K562 (cell line): ENCODE measurements at regions not wholly inside any gene's neighbourhood (a gene's known extent, or its start where the extent isn't known, plus 50 kb on each side); places are given as distances from the start of the nearest gene placed in this dataset.

Experiments used
- ATAC-seq: fragments of 200-7000 bp; cut with Tn5 transposase; 3 replicates; pipeline ENCODE4 v1.9.1; 2020; ENCODE audit warnings: moderate library complexity
- BruUV-seq: library from RNA; stranded (reverse); fragments of 400-500 nt; replicated peaks from 2 replicates; lab custom pipeline; 2021; lab: Mats Ljungman, UMichigan
- CTCF ChIA-PET: fragments of 300-600 bp; formaldehyde crosslinking; extraction: SDS; loops from one replicate; lab custom pipeline; 2021; ENCODE audit warnings: low intra/inter-chr PET ratio; lab: Yijun Ruan, JAX
- POLR2A ChIA-PET: fragments of 300-600, 350-650 bp; sonication (Branson Sonifier 250); formaldehyde crosslinking; extraction: SDS; loops from one replicate; lab custom pipeline; 2021; ENCODE audit warnings: antibody characterized with exemption, inconsistent platforms; lab: Yijun Ruan, JAX
- DNase-seq, 4 experiments: peaks; one replicate each; pipeline versions ENCODE4 v3.0.0 to v3.0.0-alpha.2; 2011 to 2018; ENCODE audit warnings: low spot score in 3 of 4, mixed read lengths in 3 of 4; ENCODE audit errors: extremely low read depth in 1 of 4
- FAIRE-seq: peaks from 2 replicates; lab custom pipeline; 2011; peaks lifted over from hg19 to GRCh38; lab: Jason Lieb, UNC
- H2AFZ ChIP-seq: 2 replicates; pipeline ENCODE4 v1.6.0; 2011; ENCODE audit warnings: low read depth, low read length, control low read depth, inconsistent platforms
- H3K27ac ChIP-seq: fragments of 200-600 bp; 3 replicates; pipeline ENCODE4 v1.8.0; 2011; ENCODE audit warnings: low read depth, mild to moderate bottlenecking, control low read depth, inconsistent platforms, low read length, moderate library complexity, mixed read lengths; ENCODE audit errors: extremely low read depth
- H3K27me3 ChIP-seq, 2 experiments: fragments of 300-600 bp in 1 of 2; 2 replicates in 1 of 2; 3 replicates in 1 of 2; pipeline versions ENCODE4 v1.6.0 to v1.8.0; 2011; ENCODE audit warnings: inconsistent platforms in 2 of 2, low read length in 2 of 2, mild to moderate bottlenecking in 1 of 2, mixed read lengths in 1 of 2, moderate library complexity in 1 of 2; ENCODE audit not compliant: control insufficient read depth in 2 of 2, insufficient read depth in 2 of 2
- H3K36me3 ChIP-seq: fragments of 300-600 bp; 3 replicates; pipeline ENCODE4 v1.8.0; 2011; ENCODE audit warnings: mild to moderate bottlenecking, low read length, inconsistent platforms; ENCODE audit not compliant: control insufficient read depth, insufficient read depth
- H3K4me1 ChIP-seq, 2 experiments: fragments of 200-600 bp in 1 of 2; replicated peaks in 1 of 2; 2 replicates in 1 of 2; 3 replicates in 1 of 2; pipeline versions ENCODE4 v1.5.1 to v1.8.0; 2011; ENCODE audit warnings: inconsistent platforms in 2 of 2, low read length in 2 of 2, mild to moderate bottlenecking in 1 of 2, mixed read lengths in 1 of 2, moderate library complexity in 1 of 2; ENCODE audit not compliant: control insufficient read depth in 2 of 2, insufficient read depth in 2 of 2
- H3K4me2 ChIP-seq: 2 replicates; pipeline ENCODE4 v1.6.1; 2011; ENCODE audit warnings: low read length, control low read depth, inconsistent platforms, mixed read lengths; ENCODE audit not compliant: insufficient read depth
- H3K4me3 ChIP-seq: fragments of 200-600 bp; sonication (generic), shearing (Covaris generic); 2 replicates; pipeline ENCODE4 v1.5.1; 2016; ENCODE audit warnings: control low read depth, inconsistent platforms
- H3K79me2 ChIP-seq: fragments of 200-600 bp; 3 replicates; pipeline ENCODE4 v1.8.0; 2011; ENCODE audit warnings: low read length, inconsistent platforms; ENCODE audit not compliant: control insufficient read depth, insufficient read depth
- H3K9ac ChIP-seq, 2 experiments: 2 replicates each; pipeline versions ENCODE4 v1.6.0 to v1.6.1; 2011; ENCODE audit warnings: low read depth in 2 of 2, low read length in 2 of 2, control low read depth in 1 of 2, inconsistent platforms in 1 of 2, mild to moderate bottlenecking in 1 of 2, mixed read lengths in 1 of 2; ENCODE audit not compliant: insufficient read depth in 1 of 2
- H3K9me1 ChIP-seq: one replicate; pipeline ENCODE4 v1.6.0; 2011; ENCODE audit warnings: inconsistent platforms, mild to moderate bottlenecking, low read length, moderate library complexity; ENCODE audit not compliant: control insufficient read depth, insufficient read depth
- H3K9me3 ChIP-seq: replicated peaks from 2 replicates; pipeline ENCODE4 v1.5.1; 2011; ENCODE audit warnings: low read depth, low read length, inconsistent platforms; ENCODE audit not compliant: control insufficient read depth, insufficient read depth
- H4K20me1 ChIP-seq: replicated peaks from 2 replicates; pipeline ENCODE4 v1.6.1; 2011; ENCODE audit warnings: low read length, inconsistent platforms, mixed read lengths; ENCODE audit not compliant: control insufficient read depth, insufficient read depth
- DNMT1 ChIP-seq: fragments of 450-650 bp; IDR thresholded peaks from 2 replicates; pipeline ENCODE4 v1.6.1; 2016; ENCODE audit warnings: antibody characterized with exemption, mild to moderate bottlenecking
- FOXP1 ChIP-seq: sonication (generic); formaldehyde crosslinking; IDR thresholded peaks from 2 replicates; pipeline ENCODE4 v1.8.0; 2022; ENCODE audit warnings: mild to moderate bottlenecking, missing genetic modification reagents
- PBX2 ChIP-seq, 2 experiments: IDR thresholded peaks in 1 of 2; conservative IDR thresholded peaks in 1 of 2; 2 replicates each; pipeline ENCODE4 v1.6.1; 2016; ENCODE audit warnings: low read depth in 2 of 2, mild to moderate bottlenecking in 1 of 2, missing compliant biosample characterization in 1 of 2, missing genetic modification characterization in 1 of 2, moderate library complexity in 1 of 2
- TCF7L2 ChIP-seq: fragments of 150-350 bp; IDR thresholded peaks from 2 replicates; pipeline ENCODE4 v1.6.1; 2016; ENCODE audit warnings: low read depth, mild to moderate bottlenecking, low read length, moderate library complexity
- WGBS: fragments of 100-300 bp; shearing (Covaris generic); methylation state at CpG from one replicate; pipeline ENCODE4 v1.1.6; 2016; ENCODE audit warnings: low coverage, mixed read lengths; ENCODE audit not compliant: insufficient coverage; ENCODE audit errors: missing lambda C conversion rate; 5-methylcytosine and 5-hydroxymethylcytosine counted together
- in situ Hi-C: fragments of 300-500 bp; cut with MboI; formaldehyde crosslinking; loops from 4 replicates; pipeline ENCODE4 v1.15.0; 2018; ENCODE audit warnings: inconsistent platforms, mixed read lengths
- intact Hi-C: fragments of 100-400 bp; cut with micrococcal nuclease; formaldehyde crosslinking; loops from 2 replicates; pipeline ENCODE4 v1.14.2; 2022
- TF ChIP-seq, protein P1 (sequence below): fragments of 450-650 bp; IDR thresholded peaks from 2 replicates; pipeline ENCODE4 v1.6.1; 2016
- TF ChIP-seq, protein P2 (sequence below): fragments of 450-650 bp; conservative IDR thresholded peaks from 2 replicates; pipeline ENCODE4 v1.6.1; 2016; ENCODE audit warnings: missing genetic modification characterization, low read depth, mild to moderate bottlenecking, missing compliant biosample characterization, moderate library complexity

DNA sequence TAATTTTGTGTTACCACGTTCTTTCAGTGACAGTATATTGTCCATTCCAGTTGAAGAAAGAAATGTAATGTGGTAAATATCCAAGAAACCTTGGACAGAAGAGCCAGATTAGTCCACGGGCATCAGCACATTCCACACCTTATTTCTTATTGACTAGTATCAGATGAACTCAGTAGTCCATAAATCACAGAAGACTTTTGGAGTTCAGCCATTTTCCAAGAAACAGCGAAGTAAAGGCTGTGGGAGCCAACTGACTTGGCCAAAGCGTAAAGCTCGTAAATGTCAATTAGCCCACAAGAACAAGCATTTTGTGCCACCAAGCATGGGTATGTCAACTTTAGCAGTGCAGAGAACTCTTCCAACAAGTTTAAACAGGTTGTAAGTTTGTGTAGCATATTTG lies 60.2 kb upstream of the STARD4 start:
- FAIRE-seq: peak; percentile 49
- no peaks in the 10 kb centered on the region for H3K9me1 ChIP-seq
- no peaks in the 10 kb centered on the region for H4K20me1 ChIP-seq
- no peak overlapping the region for H3K9ac ChIP-seq
- no peaks in the 10 kb centered on the region for H3K4me1 ChIP-seq
- CTCF ChIA-PET: no interaction called here
- no peaks in the 10 kb centered on the region for H3K9me3 ChIP-seq
- in situ Hi-C loops (no loop called here), intact Hi-C loops (no loop called here)
- no TSS peak for BruUV-seq
- no peak overlapping the region for H2AFZ ChIP-seq
- no peaks in the 10 kb centered on the region for H3K79me2 ChIP-seq
- no peak for DNase-seq
- POLR2A ChIA-PET: no interaction called here
- no peaks in the 10 kb centered on the region for H3K27me3 ChIP-seq
- no peak for ATAC-seq
- no peak overlapping the region for H3K4me2 ChIP-seq
- H3K27ac ChIP-seq: no peak overlapping the region
- no peak overlapping the region for H3K4me3 ChIP-seq
- TF ChIP-seq, protein P1, sequence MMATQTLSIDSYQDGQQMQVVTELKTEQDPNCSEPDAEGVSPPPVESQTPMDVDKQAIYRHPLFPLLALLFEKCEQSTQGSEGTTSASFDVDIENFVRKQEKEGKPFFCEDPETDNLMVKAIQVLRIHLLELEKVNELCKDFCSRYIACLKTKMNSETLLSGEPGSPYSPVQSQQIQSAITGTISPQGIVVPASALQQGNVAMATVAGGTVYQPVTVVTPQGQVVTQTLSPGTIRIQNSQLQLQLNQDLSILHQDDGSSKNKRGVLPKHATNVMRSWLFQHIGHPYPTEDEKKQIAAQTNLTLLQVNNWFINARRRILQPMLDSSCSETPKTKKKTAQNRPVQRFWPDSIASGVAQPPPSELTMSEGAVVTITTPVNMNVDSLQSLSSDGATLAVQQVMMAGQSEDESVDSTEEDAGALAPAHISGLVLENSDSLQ: no peak
- TF ChIP-seq FOXP1 (CRISPR knock-in tag) (no peak), DNMT1 (no peak), PBX2 (CRISPR knock-in tag; IDR thresholded peaks at IDR 0.05; ENCODE audit: low read depth) (no peak), PBX2 (tag; conservative IDR thresholded peaks at IDR 0.05; ENCODE audit: low read depth) (0 out of 2 replicates have a peak, but pooled peaks have one; percentile 23), TCF7L2 (no peak)
- TF ChIP-seq, protein P2, sequence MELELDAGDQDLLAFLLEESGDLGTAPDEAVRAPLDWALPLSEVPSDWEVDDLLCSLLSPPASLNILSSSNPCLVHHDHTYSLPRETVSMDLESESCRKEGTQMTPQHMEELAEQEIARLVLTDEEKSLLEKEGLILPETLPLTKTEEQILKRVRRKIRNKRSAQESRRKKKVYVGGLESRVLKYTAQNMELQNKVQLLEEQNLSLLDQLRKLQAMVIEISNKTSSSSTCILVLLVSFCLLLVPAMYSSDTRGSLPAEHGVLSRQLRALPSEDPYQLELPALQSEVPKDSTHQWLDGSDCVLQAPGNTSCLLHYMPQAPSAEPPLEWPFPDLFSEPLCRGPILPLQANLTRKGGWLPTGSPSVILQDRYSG (tag): no peak
- no peaks in the 10 kb centered on the region for H3K36me3 ChIP-seq
- WGBS: 0% methylated on average over 5 of the region's 5 CpGs
